ENCODE measurements at regions not wholly inside any gene's neighbourhood (a gene's known extent, or its start where the extent isn't known, plus 50 kb on each side); places are given as distances from the start of the nearest gene placed in this dataset.

GRCh38 chr7:121452389-121452788, 56.3 kb upstream of the FAM3C start:
- DNase-seq (ENCODE audit: low read depth) = no peak
- TF ChIP-seq, protein P1, sequence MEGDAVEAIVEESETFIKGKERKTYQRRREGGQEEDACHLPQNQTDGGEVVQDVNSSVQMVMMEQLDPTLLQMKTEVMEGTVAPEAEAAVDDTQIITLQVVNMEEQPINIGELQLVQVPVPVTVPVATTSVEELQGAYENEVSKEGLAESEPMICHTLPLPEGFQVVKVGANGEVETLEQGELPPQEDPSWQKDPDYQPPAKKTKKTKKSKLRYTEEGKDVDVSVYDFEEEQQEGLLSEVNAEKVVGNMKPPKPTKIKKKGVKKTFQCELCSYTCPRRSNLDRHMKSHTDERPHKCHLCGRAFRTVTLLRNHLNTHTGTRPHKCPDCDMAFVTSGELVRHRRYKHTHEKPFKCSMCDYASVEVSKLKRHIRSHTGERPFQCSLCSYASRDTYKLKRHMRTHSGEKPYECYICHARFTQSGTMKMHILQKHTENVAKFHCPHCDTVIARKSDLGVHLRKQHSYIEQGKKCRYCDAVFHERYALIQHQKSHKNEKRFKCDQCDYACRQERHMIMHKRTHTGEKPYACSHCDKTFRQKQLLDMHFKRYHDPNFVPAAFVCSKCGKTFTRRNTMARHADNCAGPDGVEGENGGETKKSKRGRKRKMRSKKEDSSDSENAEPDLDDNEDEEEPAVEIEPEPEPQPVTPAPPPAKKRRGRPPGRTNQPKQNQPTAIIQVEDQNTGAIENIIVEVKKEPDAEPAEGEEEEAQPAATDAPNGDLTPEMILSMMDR (IDR thresholded peaks at IDR 0.05; ENCODE audit: insufficient read depth, low read depth, low read length, missing control alignments) = no peak
- no peak overlapping the region for H3K4me3 ChIP-seq (ENCODE audit: low read depth, low read length)

DNA sequence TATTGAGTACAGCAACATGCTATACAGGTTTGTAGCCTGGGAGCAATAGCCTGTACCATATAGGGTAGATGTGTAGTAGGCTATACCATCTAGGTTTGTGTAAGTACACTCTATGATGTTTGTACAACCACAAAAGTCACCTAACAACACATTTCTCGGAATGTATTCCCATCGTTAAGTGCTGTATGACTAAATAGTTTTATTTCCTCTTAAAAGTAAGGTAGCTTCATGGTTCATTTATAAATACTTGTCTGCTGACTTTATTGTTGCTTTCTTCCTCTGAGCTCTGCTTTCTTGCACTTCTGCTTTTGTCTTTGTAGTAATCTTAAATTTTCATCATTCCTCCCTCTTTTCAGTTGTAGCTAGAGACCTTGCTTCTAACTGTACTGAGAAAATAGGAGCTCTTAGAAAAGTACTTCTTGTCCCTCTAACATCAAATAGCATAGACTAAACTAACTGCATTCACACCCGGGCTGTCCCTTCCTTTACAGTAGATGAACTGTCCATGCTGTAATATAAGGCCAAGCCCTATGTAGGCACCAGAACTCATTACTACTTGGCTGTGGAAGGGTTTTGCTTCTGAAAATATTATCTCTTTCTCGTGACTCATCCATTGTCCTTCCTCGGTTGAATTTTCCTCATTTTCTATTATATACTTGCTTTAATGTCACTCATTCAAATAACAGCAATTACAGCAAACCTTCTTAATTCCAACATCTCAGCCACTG, 55.4 kb upstream of the FAM3C start:
- H3K4me3 ChIP-seq (ENCODE audit: low read depth, low read length) = no peak overlapping the region
- TF ChIP-seq, protein P1 (IDR thresholded peaks at IDR 0.05; ENCODE audit: insufficient read depth, low read depth, low read length, missing control alignments) = no peak
- no peak for DNase-seq (ENCODE audit: low read depth)

DNA sequence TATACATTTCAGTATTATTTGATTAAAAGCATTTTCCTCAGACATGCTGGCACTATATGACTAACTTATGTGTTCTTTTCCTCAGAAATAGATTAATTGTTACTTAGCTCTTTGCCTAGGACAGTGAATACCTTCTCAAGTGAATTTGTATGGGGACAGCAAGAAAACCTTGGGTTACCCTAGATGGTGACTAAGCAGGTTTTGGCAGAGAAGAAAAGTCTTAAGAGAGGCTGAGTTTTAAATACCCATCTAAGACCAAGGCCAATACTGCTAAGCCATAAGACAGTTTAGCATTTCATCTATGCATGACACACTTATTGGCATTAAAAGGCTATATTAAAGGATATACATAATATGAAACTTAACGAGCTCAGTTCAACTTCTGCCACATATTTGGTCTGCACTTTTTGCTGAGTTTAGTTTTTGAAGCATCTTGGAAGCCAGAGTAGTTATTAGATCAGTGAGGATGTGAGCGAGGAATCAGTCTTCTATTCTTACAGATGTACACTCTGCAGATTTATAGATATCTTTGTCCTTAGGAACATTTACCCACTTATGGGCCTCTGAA, 54.6 kb upstream of the FAM3C start:
- DNase-seq (ENCODE audit: low read depth) = no peak
- no peak overlapping the region for H3K4me3 ChIP-seq (ENCODE audit: low read depth, low read length)
- TF ChIP-seq, protein P1 (IDR thresholded peaks at IDR 0.05; ENCODE audit: insufficient read depth, low read depth, low read length, missing control alignments) = no peak

- H3K4me3 ChIP-seq (ENCODE audit: low read depth, low read length) = no peak overlapping the region
- DNase-seq (ENCODE audit: low read depth) = no peak
- TF ChIP-seq, protein P1 (IDR thresholded peaks at IDR 0.05; ENCODE audit: insufficient read depth, low read depth, low read length, missing control alignments) = no peak
These were observed 53.7 kb upstream of the FAM3C start for GRCh38 chr7:121449735-121450240.

DNA sequence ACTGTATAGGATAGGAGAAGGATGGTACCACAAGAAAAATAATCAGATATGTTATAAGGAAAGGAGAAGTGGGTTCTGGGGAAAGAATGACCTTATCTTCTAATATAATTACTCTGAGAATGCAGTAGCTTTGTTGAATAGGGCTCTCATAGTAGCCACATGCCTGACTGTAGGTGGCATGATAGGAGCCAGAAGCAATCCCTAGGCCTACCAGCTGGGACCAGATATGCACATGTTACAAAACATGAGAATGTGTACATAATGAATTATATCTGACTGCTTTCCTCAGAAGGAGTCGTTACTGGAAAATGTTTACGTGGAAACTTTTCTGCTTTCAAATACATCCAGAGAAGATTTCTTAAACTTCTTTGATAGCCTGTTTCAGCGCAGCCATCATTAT, 53.2 kb upstream of the FAM3C start:
- TF ChIP-seq, protein P1 (IDR thresholded peaks at IDR 0.05; ENCODE audit: insufficient read depth, low read depth, low read length, missing control alignments) = no peak
- no peak for DNase-seq (ENCODE audit: low read depth)
- H3K4me3 ChIP-seq (ENCODE audit: low read depth, low read length) = no peak overlapping the region

DNA sequence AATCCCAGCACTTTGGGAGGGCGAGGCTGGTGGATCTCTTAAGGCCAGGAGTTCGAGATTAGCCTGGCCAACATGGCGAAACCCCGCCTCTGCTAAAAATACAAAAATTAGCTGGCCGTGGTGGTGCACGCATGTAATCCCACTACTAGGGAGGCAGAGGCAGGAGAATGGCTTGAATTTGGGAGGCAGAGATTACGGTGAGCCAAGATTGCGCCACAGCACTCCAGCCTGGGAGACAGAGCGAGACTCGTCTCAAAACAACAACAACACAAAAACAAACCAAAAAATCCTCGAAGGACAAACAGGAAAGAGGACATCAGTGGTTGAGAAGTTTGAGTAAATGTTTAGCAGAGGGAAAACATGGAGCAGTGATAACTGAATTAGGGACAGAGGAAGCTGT, 52.3 kb upstream of the FAM3C start:
- H3K4me3 ChIP-seq (ENCODE audit: low read depth, low read length) = no peak overlapping the region
- DNase-seq (ENCODE audit: low read depth) = no peak
- TF ChIP-seq, protein P1 (IDR thresholded peaks at IDR 0.05; ENCODE audit: insufficient read depth, low read depth, low read length, missing control alignments) = no peak

Data from GM12865 (cell line).